Endothelial cell of umbilical vein (primary cell): ENCODE measurements at regions not wholly inside any gene's neighbourhood (a gene's known extent, or its start where the extent isn't known, plus 50 kb on each side); places are given as distances from the start of the nearest gene placed in this dataset.

Experiments used
- CTCF ChIP-seq, 2 donors: IDR thresholded peaks; 1 replicate in 1 of 2; 2 replicates in 1 of 2; pipeline ENCODE4 v1.5.1; 2011; ENCODE audit warnings: low read length in 2 of 2, mild to moderate bottlenecking in 2 of 2, moderate library complexity in 2 of 2, control low read depth in 1 of 2, inconsistent platforms in 1 of 2, low read depth in 1 of 2; ENCODE audit not compliant: insufficient read depth in 1 of 2; ENCODE audit errors: extremely low read depth in 1 of 2
- EZH2 ChIP-seq: IDR thresholded peaks from 2 replicates; pipeline ENCODE4 v1.6.1; 2012; ENCODE audit warnings: borderline replicate concordance, low read depth, mild to moderate bottlenecking, moderate library complexity, low read length, inconsistent platforms; ENCODE audit not compliant: severe bottlenecking
- GATA2 ChIP-seq: IDR thresholded peaks from 2 replicates; pipeline ENCODE4 v1.7.0; 2011; ENCODE audit warnings: low read depth, mild to moderate bottlenecking, moderate library complexity, mixed read lengths, low read length; ENCODE audit not compliant: insufficient read length, insufficient read depth
- MAX ChIP-seq: IDR thresholded peaks from 2 replicates; pipeline ENCODE4 v1.6.1; 2011; ENCODE audit not compliant: insufficient read depth, insufficient read length
- MYC ChIP-seq: IDR thresholded peaks from one replicate; pipeline ENCODE4 v1.6.1; 2011; ENCODE audit warnings: mild to moderate bottlenecking, low read depth, low read length
- POLR2A ChIP-seq: IDR thresholded peaks from 2 replicates; pipeline ENCODE4 v1.6.1; 2012; ENCODE audit warnings: low read depth, mild to moderate bottlenecking, control low read depth, low read length
- POLR2AphosphoS5 ChIP-seq: IDR thresholded peaks from 2 replicates; pipeline ENCODE4 v1.6.1; 2012; ENCODE audit warnings: low read depth, mild to moderate bottlenecking, control low read depth, low read length, moderate library complexity; ENCODE audit not compliant: insufficient read depth

- no peak for TF ChIP-seq POLR2A
- TF ChIP-seq CTCF (IDR thresholded peaks at IDR 0.05; ENCODE audit: extremely low read depth in 1 of 2, insufficient read depth in 1 of 2, low read depth in 1 of 2, low read length in 2 of 2): no peak
- TF ChIP-seq EZH2: no peak
- no peak for TF ChIP-seq POLR2AphosphoS5
- no peak for TF ChIP-seq MYC
- TF ChIP-seq GATA2: no peak
- TF ChIP-seq MAX: no peak
Observed at GRCh38 chr15:96247621-96248305, 82.7 kb upstream of the NR2F2 start.
